KMS-11 (cell line): ENCODE measurements at regions not wholly inside any gene's neighbourhood (a gene's known extent, or its start where the extent isn't known, plus 50 kb on each side); places are given as distances from the start of the nearest gene placed in this dataset.

Source experiments
- H2AFZ ChIP-seq: fragments of 200-600 bp; sonication (generic); 2 replicates; pipeline ENCODE4 v1.6.1; 2016; ENCODE audit warnings: antibody characterized with exemption, mixed run types, low read depth
- H3K27ac ChIP-seq: fragments of 200-600 bp; sonication (generic); 2 replicates; pipeline ENCODE4 v1.6.1; 2016; ENCODE audit warnings: mild to moderate bottlenecking, mixed run types
- H3K27me3 ChIP-seq: fragments of 200-600 bp; sonication (generic); 2 replicates; pipeline ENCODE4 v1.6.1; 2017; ENCODE audit warnings: mild to moderate bottlenecking, low read depth, mixed run types, moderate library complexity; ENCODE audit not compliant: insufficient read depth
- H3K36me3 ChIP-seq: fragments of 200-600 bp; sonication (generic); 2 replicates; pipeline ENCODE4 v1.6.1; 2017; ENCODE audit warnings: mild to moderate bottlenecking, mixed run types; ENCODE audit not compliant: insufficient read depth
- H3K4me1 ChIP-seq: fragments of 200-600 bp; sonication (generic); 2 replicates; pipeline ENCODE4 v1.6.1; 2016; ENCODE audit warnings: mild to moderate bottlenecking, low read depth, mixed run types; ENCODE audit not compliant: poor library complexity, severe bottlenecking
- H3K4me2 ChIP-seq: fragments of 200-600 bp; sonication (generic); 2 replicates; pipeline ENCODE4 v1.7.0; 2016; ENCODE audit warnings: mild to moderate bottlenecking, mixed run types
- H3K4me3 ChIP-seq: fragments of 200-600 bp; sonication (generic); IDR thresholded peaks from 2 replicates; pipeline ENCODE4 v1.6.1; 2017; ENCODE audit warnings: low read depth, low read length, mixed read lengths; ENCODE audit not compliant: insufficient read depth
- H3K79me2 ChIP-seq: fragments of 200-600 bp; sonication (generic); 2 replicates; pipeline ENCODE4 v1.6.1; 2016; ENCODE audit warnings: low read depth, mixed run types; ENCODE audit not compliant: insufficient read depth
- H3K9ac ChIP-seq: fragments of 200-600 bp; sonication (generic); 2 replicates; pipeline ENCODE4 v1.6.1; 2016; ENCODE audit warnings: mild to moderate bottlenecking, mixed run types
- H4K20me1 ChIP-seq: fragments of 200-600 bp; sonication (generic); 2 replicates; pipeline ENCODE4 v1.6.1; 2016; ENCODE audit warnings: mild to moderate bottlenecking, mixed run types; ENCODE audit not compliant: insufficient read depth
- TF ChIP-seq, protein P1 (sequence below): fragments of 200-600 bp; sonication (generic); conservative IDR thresholded peaks from 2 replicates; pipeline ENCODE4 v1.6.1; 2017; ENCODE audit warnings: low read depth, mild to moderate bottlenecking, antibody characterized with exemption, low read length, moderate library complexity, mixed read lengths

DNA sequence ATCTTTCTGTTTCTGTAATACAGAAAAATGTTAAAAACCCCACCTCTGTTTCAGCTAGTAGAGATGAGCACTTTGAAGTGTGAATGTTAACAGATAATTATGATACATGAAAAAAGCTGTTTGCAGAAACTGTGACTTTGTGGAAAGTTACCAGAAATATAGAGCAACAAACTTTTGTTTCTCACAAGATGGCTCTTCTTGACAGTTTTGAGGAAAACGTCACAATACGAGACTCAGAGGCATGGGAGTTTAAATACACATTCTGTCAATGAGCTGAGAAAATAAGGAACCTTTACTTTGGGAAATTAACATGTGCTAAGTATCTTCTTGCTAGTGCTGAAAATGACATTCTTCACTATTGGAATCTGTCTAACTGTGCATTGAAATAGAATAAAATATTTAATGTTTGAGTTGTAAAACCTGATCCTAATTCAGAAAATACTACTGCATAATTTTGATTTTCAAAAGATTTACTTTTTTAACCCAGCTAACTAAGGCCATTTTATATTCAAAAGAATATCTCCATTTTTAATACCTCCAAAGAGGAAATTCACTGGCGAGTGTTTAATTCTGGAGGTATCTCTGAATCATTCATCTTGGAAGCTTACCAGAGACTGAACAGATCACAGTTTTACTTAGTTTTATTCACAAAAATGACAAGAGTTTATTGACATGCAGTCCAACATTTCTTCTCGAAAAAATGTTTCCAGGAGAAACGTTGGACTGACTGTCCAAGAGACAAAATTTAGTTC, 308.9 kb upstream of the LRFN5 start:
- TF ChIP-seq, protein P1, sequence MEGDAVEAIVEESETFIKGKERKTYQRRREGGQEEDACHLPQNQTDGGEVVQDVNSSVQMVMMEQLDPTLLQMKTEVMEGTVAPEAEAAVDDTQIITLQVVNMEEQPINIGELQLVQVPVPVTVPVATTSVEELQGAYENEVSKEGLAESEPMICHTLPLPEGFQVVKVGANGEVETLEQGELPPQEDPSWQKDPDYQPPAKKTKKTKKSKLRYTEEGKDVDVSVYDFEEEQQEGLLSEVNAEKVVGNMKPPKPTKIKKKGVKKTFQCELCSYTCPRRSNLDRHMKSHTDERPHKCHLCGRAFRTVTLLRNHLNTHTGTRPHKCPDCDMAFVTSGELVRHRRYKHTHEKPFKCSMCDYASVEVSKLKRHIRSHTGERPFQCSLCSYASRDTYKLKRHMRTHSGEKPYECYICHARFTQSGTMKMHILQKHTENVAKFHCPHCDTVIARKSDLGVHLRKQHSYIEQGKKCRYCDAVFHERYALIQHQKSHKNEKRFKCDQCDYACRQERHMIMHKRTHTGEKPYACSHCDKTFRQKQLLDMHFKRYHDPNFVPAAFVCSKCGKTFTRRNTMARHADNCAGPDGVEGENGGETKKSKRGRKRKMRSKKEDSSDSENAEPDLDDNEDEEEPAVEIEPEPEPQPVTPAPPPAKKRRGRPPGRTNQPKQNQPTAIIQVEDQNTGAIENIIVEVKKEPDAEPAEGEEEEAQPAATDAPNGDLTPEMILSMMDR: no peak
- no peak overlapping the region for H3K27ac ChIP-seq
- no peak overlapping the region for H3K4me2 ChIP-seq
- H4K20me1 ChIP-seq: no peaks in the 10 kb centered on the region
- H2AFZ ChIP-seq: no peak overlapping the region
- H3K36me3 ChIP-seq: no peaks in the 10 kb centered on the region
- no peak overlapping the region for H3K9ac ChIP-seq
- H3K79me2 ChIP-seq: no peaks in the 10 kb centered on the region
- H3K4me3 ChIP-seq: no peak overlapping the region
- no peaks in the 10 kb centered on the region for H3K4me1 ChIP-seq
- no peaks in the 10 kb centered on the region for H3K27me3 ChIP-seq

DNA sequence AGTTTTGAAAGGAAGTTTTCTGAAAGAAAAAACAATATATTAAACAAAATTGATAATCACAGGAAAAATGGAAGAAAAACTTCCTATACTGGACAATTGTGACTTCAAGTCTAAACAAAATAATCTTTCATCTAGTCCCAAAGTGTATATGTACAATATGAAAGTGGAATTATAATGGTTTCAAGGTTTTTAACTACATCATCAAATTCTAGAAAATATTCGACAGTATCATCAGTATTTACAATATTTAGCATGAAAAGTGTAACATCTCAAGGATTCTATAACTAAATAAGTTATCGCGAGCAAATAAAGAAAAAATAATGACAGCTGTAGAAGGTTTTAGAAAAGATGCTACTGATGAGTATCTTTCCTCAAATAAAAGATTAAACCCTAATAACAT, 310.9 kb upstream of the LRFN5 start:
- Histone ChIP-seq H3K27ac (no peak overlapping the region), H3K9ac (no peak overlapping the region), H2AFZ (no peak overlapping the region), H4K20me1 (no peaks in the 10 kb centered on the region), H3K4me2 (no peak overlapping the region), H3K36me3 (no peaks in the 10 kb centered on the region), H3K4me3 (no peak overlapping the region), H3K79me2 (no peaks in the 10 kb centered on the region), H3K4me1 (no peaks in the 10 kb centered on the region), H3K27me3 (no peaks in the 10 kb centered on the region)
- TF ChIP-seq, protein P1: no peak

DNA sequence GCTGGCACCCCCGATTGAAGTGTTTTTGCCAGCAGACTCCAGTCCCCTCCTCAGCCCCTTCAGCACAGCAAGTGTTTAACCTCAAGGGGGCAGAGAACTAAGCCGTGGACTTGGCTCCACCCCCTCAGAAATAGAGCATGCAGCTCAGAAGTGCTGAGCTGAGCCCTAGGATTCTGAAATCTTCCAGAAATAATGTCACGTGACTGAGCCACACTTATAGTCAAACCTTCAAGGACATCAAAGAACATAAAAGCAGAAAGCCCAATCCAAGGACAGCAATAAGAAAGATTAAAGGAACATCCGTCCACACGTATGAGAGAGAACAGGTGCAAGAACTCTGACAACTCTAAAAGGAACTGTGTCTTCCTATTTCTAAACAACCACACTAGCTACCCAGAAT, 317.7 kb upstream of the LRFN5 start:
- Histone ChIP-seq H3K9ac (no peak overlapping the region), H3K4me1 (no peaks in the 10 kb centered on the region), H3K4me3 (no peak overlapping the region), H3K4me2 (no peak overlapping the region), H3K79me2 (no peaks in the 10 kb centered on the region), H3K36me3 (no peaks in the 10 kb centered on the region), H2AFZ (no peak overlapping the region), H3K27me3 (no peaks in the 10 kb centered on the region), H4K20me1 (no peaks in the 10 kb centered on the region), H3K27ac (no peak overlapping the region)
- TF ChIP-seq, protein P1: no peak

DNA sequence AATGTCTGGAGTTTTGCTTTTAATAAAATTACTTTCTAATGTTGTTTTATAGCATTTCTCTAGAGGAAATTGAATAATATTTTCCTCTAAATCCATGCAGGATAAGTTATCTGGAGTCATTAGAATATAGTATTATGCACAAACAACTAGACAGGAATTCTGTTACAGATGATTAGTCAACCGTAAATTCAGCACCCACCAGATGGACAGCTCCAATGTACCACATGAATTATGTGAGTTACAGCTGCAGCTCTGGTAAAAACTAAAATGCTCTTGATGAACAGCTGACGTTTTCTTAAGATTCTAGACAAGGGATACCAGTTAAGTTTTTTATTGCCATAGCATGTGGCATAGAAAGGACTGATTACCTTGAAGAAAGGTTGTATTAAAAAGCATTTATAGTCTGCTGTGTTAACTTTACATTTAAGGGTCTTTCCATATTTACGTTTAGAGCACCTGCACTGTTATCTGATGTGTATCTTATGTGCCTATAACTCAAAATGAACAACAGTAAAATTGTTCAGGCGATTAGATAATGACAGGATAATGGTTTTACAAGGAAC, 321.4 kb upstream of the LRFN5 start:
- no peak overlapping the region for H3K27ac ChIP-seq
- H3K4me2 ChIP-seq: no peak overlapping the region
- H2AFZ ChIP-seq: no peak overlapping the region
- H4K20me1 ChIP-seq: no peaks in the 10 kb centered on the region
- no peaks in the 10 kb centered on the region for H3K4me1 ChIP-seq
- no peaks in the 10 kb centered on the region for H3K27me3 ChIP-seq
- no peaks in the 10 kb centered on the region for H3K36me3 ChIP-seq
- H3K79me2 ChIP-seq: no peaks in the 10 kb centered on the region
- TF ChIP-seq, protein P1: no peak
- no peak overlapping the region for H3K9ac ChIP-seq
- H3K4me3 ChIP-seq: no peak overlapping the region
